SK-MEL-5 (cell line): ENCODE measurements at regions not wholly inside any gene's neighbourhood (a gene's known extent, or its start where the extent isn't known, plus 50 kb on each side); places are given as distances from the start of the nearest gene placed in this dataset.

ENCODE experiments used
- DNase-seq: peaks from one replicate; pipeline ENCODE4 v3.0.0-alpha.2; 2016; ENCODE audit warnings: low read depth, low spot score
- in situ Hi-C: cut with HindIII; loops from 2 replicates; pipeline ENCODE4 v1.10.0; 2016; ENCODE audit warnings: low sequenced_read_pairs, high pct_unique_total_duplicates, low pct_unique_long_range_greater_than_20kb

- in situ Hi-C loops = no loop called here
- no peak for DNase-seq
Measured at GRCh38 chr6:16987996-16988395, 113.9 kb upstream of the STMND1 start.

GRCh38 chr6:16985513-16986284 is 116.2 kb upstream of the STMND1 start:
- DNase-seq = no peak
- in situ Hi-C loops = no loop called here

- in situ Hi-C loops = no loop called here
- no peak for DNase-seq
Measured at GRCh38 chr6:16982807-16983206, 119.0 kb upstream of the STMND1 start.

GRCh38 chr6:16979677-16980370 is 122.0 kb upstream of the STMND1 start:
- in situ Hi-C loops = no loop called here
- DNase-seq = no peak

- in situ Hi-C loops = no loop called here
- no peak for DNase-seq
Measured at GRCh38 chr6:16978686-16979085, 123.2 kb upstream of the STMND1 start.

GRCh38 chr6:16976385-16977183 is 125.3 kb upstream of the STMND1 start:
- in situ Hi-C loops = no loop called here

GRCh38 chr6:16974704-16975359 is 127.0 kb upstream of the STMND1 start:
- no peak for DNase-seq
- in situ Hi-C loops = no loop called here

More at GRCh38 chr6:16976385-16977183, 125.3 kb upstream of the STMND1 start:
- DNase-seq = no peak

- DNase-seq = no peak
- in situ Hi-C loops = no loop called here
Measured at GRCh38 chr6:16974387-16974673, 127.5 kb upstream of the STMND1 start.

GRCh38 chr6:16973545-16974386 is 128.1 kb upstream of the STMND1 start:
- no peak for DNase-seq
- in situ Hi-C loops = no loop called here

GRCh38 chr6:16973051-16973450 is 128.8 kb upstream of the STMND1 start:
- in situ Hi-C loops = no loop called here
- no peak for DNase-seq

- DNase-seq = no peak
- in situ Hi-C loops = no loop called here
Measured at GRCh38 chr6:16972535-16972934, 129.3 kb upstream of the STMND1 start.

- no peak for DNase-seq
- in situ Hi-C loops = no loop called here
Measured at GRCh38 chr6:16969699-16970655, 131.9 kb upstream of the STMND1 start.

GRCh38 chr6:16968101-16968500 is 133.7 kb upstream of the STMND1 start:
- in situ Hi-C loops = no loop called here
- DNase-seq = no peak

GRCh38 chr6:16967470-16967817 is 134.4 kb upstream of the STMND1 start:
- no peak for DNase-seq
- in situ Hi-C loops = no loop called here

- DNase-seq = no peak
- in situ Hi-C loops = no loop called here
Measured at GRCh38 chr6:16966791-16967469, 134.9 kb upstream of the STMND1 start.

- in situ Hi-C loops = no loop called here
- DNase-seq = no peak
Measured at GRCh38 chr6:16965689-16966088, 136.2 kb upstream of the STMND1 start.
